ENCODE measurements at regions not wholly inside any gene's neighbourhood (a gene's known extent, or its start where the extent isn't known, plus 50 kb on each side); places are given as distances from the start of the nearest gene placed in this dataset.

- in situ Hi-C loops (cut with MboI; ENCODE audit: low sequenced_read_pairs) (no loop called here), dilution Hi-C loops (cut with HindIII; ENCODE audit: low sequenced_read_pairs, unreplicated experiment) (no loop called here), intact Hi-C loops (cut with micrococcal nuclease) (no loop called here)
- H3K18ac ChIP-seq (ENCODE audit: low read depth, low read length), result no peak overlapping the region
- H3K14ac ChIP-seq (replicated peaks; ENCODE audit: low read depth, low read length), result no peak overlapping the region
- ChIA-PET POLR2A (ENCODE audit: unreplicated experiment) (no interaction called here), CTCF (interaction anchor here (0.6 kb wide), 1 partner anchor 302 kb away, joined by 3 read pairs; no protein-coding TSS in a partner anchor)
- no peak overlapping the region for H2BK5ac ChIP-seq (ENCODE audit: low read depth, low read length, poor library complexity, severe bottlenecking)
- H4K5ac ChIP-seq (ENCODE audit: low read depth, low read length), result no peak overlapping the region
- H2BK20ac ChIP-seq (ENCODE audit: low read depth, low read length), result 0 out of 2 replicates have a peak overlapping the region, but pooled peaks have one; percentile 9
- WGBS, 2 experiments (ENCODE audit: extremely low coverage in 2 of 2, insufficient read length in 1 of 2), result no CpG with 5 or more reads among the region's 5 CpGs
- no peaks in the 10 kb centered on the region for H3K27me3 ChIP-seq (ENCODE audit: control insufficient read depth, insufficient read depth, low read length)
- no peak overlapping the region for H3K9ac ChIP-seq (ENCODE audit: low read depth, low read length)
- no peak overlapping the region; the same call in 1 of the 2 replicates for H3K4me2 ChIP-seq (ENCODE audit: low read depth, low read length)
- 0 out of 2 replicates have a peak overlapping the region, but pooled peaks have one; percentile 31 for H4K91ac ChIP-seq (ENCODE audit: insufficient read depth, low read depth, low read length)
- no peak overlapping the region for H2AK9ac ChIP-seq (replicated peaks; ENCODE audit: low read depth, low read length, poor library complexity)
- no peak overlapping the region for H3K23ac ChIP-seq (ENCODE audit: low read depth, low read length)
- peak overlapping the region; percentile 16; the same call in 1 of the 2 replicates for H2BK120ac ChIP-seq (ENCODE audit: low read depth, low read length)
- 0 out of 2 replicates have a peak overlapping the region, but pooled peaks have one; percentile 0 for H2AK5ac ChIP-seq (ENCODE audit: low read depth, low read length)
- ATAC-seq (ENCODE audit: low read depth) (peak; percentile 40), DNase-seq (no peak)
- peak overlapping the region; percentile 62; the same call in 1 of the 3 replicates for H2BK15ac ChIP-seq (ENCODE audit: low read depth, low read length)
- no TSS peak for BruUV-seq (replicated peaks)
- no peak overlapping the region for H3K4me3 ChIP-seq (ENCODE audit: insufficient read depth, low read depth, low read length)
- no peak overlapping the region for H3K56ac ChIP-seq (ENCODE audit: extremely low read depth, insufficient read depth, low read length)
- no peaks in the 10 kb centered on the region for H3K79me1 ChIP-seq (ENCODE audit: low read depth in 1 of 2, low read length in 2 of 2)
- H3K4ac ChIP-seq (ENCODE audit: low read depth, low read length), result peak overlapping the region; percentile 17
- no peak overlapping the region for H3K27ac ChIP-seq (ENCODE audit: insufficient read depth, low read length)
- peaks cover 3% of the 10 kb centered on the region; the same call in 1 of the 2 replicates for H3K9me1 ChIP-seq (ENCODE audit: insufficient read depth, low read length)
- H3K36me3 ChIP-seq (ENCODE audit: control insufficient read depth, insufficient read depth, low read length), result no peaks in the 10 kb centered on the region
- no peak overlapping the region for H2AFZ ChIP-seq (replicated peaks; ENCODE audit: low read length, poor library complexity)
- peak overlapping the region in 1 of 2 experiments; percentile 39; a peak in 2 of 4 replicates for H4K8ac ChIP-seq (ENCODE audit: low read depth in 2 of 2, low read length in 2 of 2)
- no peaks in the 10 kb centered on the region for H4K20me1 ChIP-seq (ENCODE audit: insufficient read depth, low read length)
- H3K4me1 ChIP-seq (ENCODE audit: control insufficient read depth, insufficient read depth, low read length), result peaks cover 2% of the 10 kb centered on the region
- H3K9me3 ChIP-seq (ENCODE audit: control insufficient read depth, insufficient read depth, low read length), result no peaks in the 10 kb centered on the region
- TF ChIP-seq ELK1 (IDR thresholded peaks at IDR 0.05; ENCODE audit: borderline replicate concordance, low read depth, low read length) (no peak), FOS (IDR thresholded peaks at IDR 0.05; ENCODE audit: low read depth, low read length) (no peak), MAFK (IDR thresholded peaks at IDR 0.05; ENCODE audit: low read depth, low read length) (no peak), POLR2A (IDR thresholded peaks at IDR 0.05; ENCODE audit: low read depth, low read length) (no peak), MXI1 (IDR thresholded peaks at IDR 0.05; ENCODE audit: borderline replicate concordance, low read depth, low read length) (no peak), RCOR1 (IDR thresholded peaks at IDR 0.05; ENCODE audit: insufficient replicate concordance, low read length) (no peak), BHLHE40 (IDR thresholded peaks at IDR 0.05; ENCODE audit: low read depth, low read length) (no peak), RFX5 (IDR thresholded peaks at IDR 0.05; ENCODE audit: low read depth, low read length) (no peak), MAZ (IDR thresholded peaks at IDR 0.05; ENCODE audit: borderline replicate concordance, low read depth, low read length) (no peak), RAD21 (IDR thresholded peaks at IDR 0.05; ENCODE audit: low read length) (no peak), CHD1 (IDR thresholded peaks at IDR 0.05; ENCODE audit: low read depth, low read length) (no peak), CTCF (conservative IDR thresholded peaks at IDR 0.05; ENCODE audit: low read depth, low read length) (no peak), CEBPB (IDR thresholded peaks at IDR 0.05; ENCODE audit: low read depth, low read length) (no peak), USF2 (IDR thresholded peaks at IDR 0.05; ENCODE audit: low read depth, low read length) (no peak)
Measured at GRCh38 chr10:33031815-33032653, 74.0 kb upstream of the ITGB1 start.
